ENCODE measurements at regions not wholly inside any gene's neighbourhood (a gene's known extent, or its start where the extent isn't known, plus 50 kb on each side); places are given as distances from the start of the nearest gene placed in this dataset.
"Not testable (repeated sequence)": the region's sequence is repeated elsewhere in the genome, so short reads cannot be mapped to it uniquely, and the experiment has no call there.

DNA sequence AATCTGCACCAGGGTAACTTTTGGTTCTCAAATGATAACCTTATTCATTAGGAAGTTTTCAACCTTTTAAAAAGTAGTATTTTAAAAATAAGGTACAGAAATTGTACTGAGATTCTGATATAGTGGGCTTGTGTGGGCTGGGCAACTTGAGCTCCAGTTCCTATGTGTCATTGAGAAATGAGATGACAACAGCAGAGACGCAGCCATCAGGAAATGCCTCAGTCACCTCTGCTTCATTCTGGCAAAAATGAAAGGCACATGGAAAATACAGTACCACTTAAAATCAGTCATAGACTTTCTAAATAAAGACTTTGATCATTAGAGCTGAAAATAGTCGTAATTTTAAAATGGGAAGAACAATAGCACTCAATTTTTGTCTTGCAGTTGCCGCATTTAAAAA is 480.2 kb downstream of the PLK2 start:
- no peaks in the 10 kb centered on the region for H3K9me2 ChIP-seq (replicated peaks; ENCODE audit: insufficient read depth)
- no peaks in the 10 kb centered on the region for H3K36me3 ChIP-seq (replicated peaks; ENCODE audit: insufficient read depth, low read depth)
- H3K27me3 ChIP-seq = no peaks in the 10 kb centered on the region
- H3K4me2 ChIP-seq = no peak overlapping the region
- H2AFZ ChIP-seq = no peak overlapping the region
- H4K20me1 ChIP-seq (ENCODE audit: insufficient read depth, poor library complexity, severe bottlenecking) = no peaks in the 10 kb centered on the region
- WGBS (ENCODE audit: low lambda C conversion rate, missing lambda C conversion rate) = 90% methylated on average over 3 of the region's 3 CpGs
- H3K4me1 ChIP-seq (ENCODE audit: insufficient read depth) = no peaks in the 10 kb centered on the region
- DNase-seq (ENCODE audit: low spot score) = no peak
- TF ChIP-seq, protein P1, sequence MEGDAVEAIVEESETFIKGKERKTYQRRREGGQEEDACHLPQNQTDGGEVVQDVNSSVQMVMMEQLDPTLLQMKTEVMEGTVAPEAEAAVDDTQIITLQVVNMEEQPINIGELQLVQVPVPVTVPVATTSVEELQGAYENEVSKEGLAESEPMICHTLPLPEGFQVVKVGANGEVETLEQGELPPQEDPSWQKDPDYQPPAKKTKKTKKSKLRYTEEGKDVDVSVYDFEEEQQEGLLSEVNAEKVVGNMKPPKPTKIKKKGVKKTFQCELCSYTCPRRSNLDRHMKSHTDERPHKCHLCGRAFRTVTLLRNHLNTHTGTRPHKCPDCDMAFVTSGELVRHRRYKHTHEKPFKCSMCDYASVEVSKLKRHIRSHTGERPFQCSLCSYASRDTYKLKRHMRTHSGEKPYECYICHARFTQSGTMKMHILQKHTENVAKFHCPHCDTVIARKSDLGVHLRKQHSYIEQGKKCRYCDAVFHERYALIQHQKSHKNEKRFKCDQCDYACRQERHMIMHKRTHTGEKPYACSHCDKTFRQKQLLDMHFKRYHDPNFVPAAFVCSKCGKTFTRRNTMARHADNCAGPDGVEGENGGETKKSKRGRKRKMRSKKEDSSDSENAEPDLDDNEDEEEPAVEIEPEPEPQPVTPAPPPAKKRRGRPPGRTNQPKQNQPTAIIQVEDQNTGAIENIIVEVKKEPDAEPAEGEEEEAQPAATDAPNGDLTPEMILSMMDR (IDR thresholded peaks at IDR 0.05; ENCODE audit: poor library complexity) = no peak
- TF ChIP-seq EZH2phosphoT487 (IDR thresholded peaks at IDR 0.05; ENCODE audit: low read depth, severe bottlenecking, unreplicated experiment) (no peak), EZH2 (IDR thresholded peaks at IDR 0.05; ENCODE audit: borderline replicate concordance) (no peak)
- H3K79me2 ChIP-seq = no peaks in the 10 kb centered on the region
- H3K27ac ChIP-seq = no peak overlapping the region
- H3K9me3 ChIP-seq (ENCODE audit: low read depth) = no peaks in the 10 kb centered on the region
- no peak overlapping the region for H3K4me3 ChIP-seq

DNA sequence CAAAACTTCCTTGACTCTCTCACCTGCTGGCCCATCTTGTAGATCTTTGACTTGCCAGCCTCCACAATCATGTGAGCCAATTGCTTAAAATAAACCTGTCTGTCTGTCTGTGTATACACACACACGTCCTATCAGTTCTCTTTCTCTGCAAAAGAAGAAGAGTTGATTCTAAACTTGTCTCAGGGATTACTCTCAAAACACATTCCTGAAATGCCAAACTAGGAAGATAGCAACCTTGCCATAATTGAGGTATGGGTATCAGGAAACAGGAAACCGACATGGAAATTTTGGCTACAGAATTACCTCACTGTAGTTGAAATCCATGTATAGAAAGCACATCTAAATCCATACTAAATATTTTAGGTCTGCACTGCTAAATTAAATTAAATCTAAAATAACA is 483.4 kb downstream of the PLK2 start:
- H3K4me2 ChIP-seq = no peak overlapping the region
- H3K27me3 ChIP-seq = no peaks in the 10 kb centered on the region
- TF ChIP-seq EZH2 (IDR thresholded peaks at IDR 0.05; ENCODE audit: borderline replicate concordance) (no peak), EZH2phosphoT487 (IDR thresholded peaks at IDR 0.05; ENCODE audit: low read depth, severe bottlenecking, unreplicated experiment) (no peak)
- TF ChIP-seq, protein P1 (IDR thresholded peaks at IDR 0.05; ENCODE audit: poor library complexity) = no peak
- H3K9me2 ChIP-seq (replicated peaks; ENCODE audit: insufficient read depth) = no peaks in the 10 kb centered on the region
- no peaks in the 10 kb centered on the region for H3K36me3 ChIP-seq (replicated peaks; ENCODE audit: insufficient read depth, low read depth)
- H3K27ac ChIP-seq = no peak overlapping the region
- H2AFZ ChIP-seq = no peak overlapping the region
- H3K4me1 ChIP-seq (ENCODE audit: insufficient read depth) = no peaks in the 10 kb centered on the region
- WGBS (ENCODE audit: low lambda C conversion rate, missing lambda C conversion rate) = 61% methylated on average over 2 of the region's 2 CpGs
- DNase-seq (ENCODE audit: low spot score) = no peak
- no peaks in the 10 kb centered on the region for H3K9me3 ChIP-seq (ENCODE audit: low read depth)
- no peak overlapping the region for H3K4me3 ChIP-seq
- no peaks in the 10 kb centered on the region for H4K20me1 ChIP-seq (ENCODE audit: insufficient read depth, poor library complexity, severe bottlenecking)
- no peaks in the 10 kb centered on the region for H3K79me2 ChIP-seq

- not testable (repeated sequence) for DNase-seq (ENCODE audit: low spot score); H4K20me1 ChIP-seq (ENCODE audit: insufficient read depth, poor library complexity, severe bottlenecking); H3K4me1 ChIP-seq (ENCODE audit: insufficient read depth); H3K4me2 ChIP-seq; H2AFZ ChIP-seq; H3K9me3 ChIP-seq (ENCODE audit: low read depth); H3K4me3 ChIP-seq; H3K9me2 ChIP-seq (replicated peaks; ENCODE audit: insufficient read depth); H3K36me3 ChIP-seq (replicated peaks; ENCODE audit: insufficient read depth, low read depth); H3K79me2 ChIP-seq; H3K27me3 ChIP-seq; H3K27ac ChIP-seq
- WGBS (ENCODE audit: low lambda C conversion rate, missing lambda C conversion rate) = 92% methylated on average over 7 of the region's 7 CpGs
Measured at GRCh38 chr5:57972099-57972498, 487.8 kb downstream of the PLK2 start.

DNA sequence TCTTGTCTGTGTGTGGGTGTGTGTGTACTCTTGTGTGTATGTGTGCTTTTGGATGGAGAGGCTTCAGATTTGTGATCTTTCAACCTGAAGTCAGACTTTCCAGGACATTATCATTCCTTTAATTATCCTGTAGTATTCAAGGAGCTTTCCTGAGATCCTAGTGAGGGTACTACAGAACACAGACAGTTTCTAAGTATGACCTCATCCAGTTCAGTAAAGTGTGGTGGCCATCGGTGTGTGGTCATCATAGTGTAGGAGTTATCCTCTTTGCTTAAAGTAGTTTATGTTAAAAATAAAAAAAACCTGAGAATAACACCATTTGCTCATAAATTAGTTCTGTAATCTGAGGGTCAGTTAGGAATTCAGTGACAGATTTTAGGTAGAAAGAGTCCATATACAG is 478.0 kb upstream of the ACTBL2 start:
- no peak overlapping the region for H2AFZ ChIP-seq
- H3K79me2 ChIP-seq = no peaks in the 10 kb centered on the region
- no peak for DNase-seq (ENCODE audit: low spot score)
- no peaks in the 10 kb centered on the region for H3K9me2 ChIP-seq (replicated peaks; ENCODE audit: insufficient read depth)
- no peaks in the 10 kb centered on the region for H4K20me1 ChIP-seq (ENCODE audit: insufficient read depth, poor library complexity, severe bottlenecking)
- no peak overlapping the region for H3K27ac ChIP-seq
- no peak overlapping the region for H3K4me3 ChIP-seq
- H3K4me2 ChIP-seq = no peak overlapping the region
- peaks cover 3% of the 10 kb centered on the region for H3K9me3 ChIP-seq (ENCODE audit: low read depth)
- TF ChIP-seq EZH2phosphoT487 (IDR thresholded peaks at IDR 0.05; ENCODE audit: low read depth, severe bottlenecking, unreplicated experiment) (no peak), EZH2 (IDR thresholded peaks at IDR 0.05; ENCODE audit: borderline replicate concordance) (no peak)
- TF ChIP-seq, protein P1 (IDR thresholded peaks at IDR 0.05; ENCODE audit: poor library complexity) = no peak
- H3K27me3 ChIP-seq = no peaks in the 10 kb centered on the region
- 76% methylated on average over 1 of the region's 1 CpG for WGBS (ENCODE audit: low lambda C conversion rate, missing lambda C conversion rate)
- H3K4me1 ChIP-seq (ENCODE audit: insufficient read depth) = no peaks in the 10 kb centered on the region
- no peaks in the 10 kb centered on the region for H3K36me3 ChIP-seq (replicated peaks; ENCODE audit: insufficient read depth, low read depth)

All from hepatocyte (in vitro differentiated cells).